OCI-LY1 (cell line): ENCODE measurements at regions not wholly inside any gene's neighbourhood (a gene's known extent, or its start where the extent isn't known, plus 50 kb on each side); places are given as distances from the start of the nearest gene placed in this dataset.

Source experiments
- H2AFZ ChIP-seq: fragments of 200-600 bp; sonication (generic), shearing (Covaris generic); 2 replicates; pipeline ENCODE4 v1.6.0; 2014; ENCODE audit warnings: antibody characterized with exemption, mild to moderate bottlenecking, low read length
- H3F3A ChIP-seq: fragments of 200-600 bp; sonication (generic), shearing (Covaris generic); 2 replicates; pipeline ENCODE4 v1.6.0; 2014; ENCODE audit warnings: mild to moderate bottlenecking, antibody characterized with exemption, low read length, moderate library complexity; ENCODE audit not compliant: insufficient read depth
- H3K27ac ChIP-seq: fragments of 200-600 bp; sonication (generic); 2 replicates; pipeline ENCODE4 v1.5.1; 2014; ENCODE audit warnings: low read length, mixed run types, mild to moderate bottlenecking, low read depth; ENCODE audit not compliant: poor library complexity, severe bottlenecking
- H3K27me3 ChIP-seq: fragments of 200-600 bp; sonication (generic); 2 replicates; pipeline ENCODE4 v1.6.0; 2014; ENCODE audit warnings: antibody characterized with exemption, mild to moderate bottlenecking, low read length, moderate library complexity; ENCODE audit not compliant: insufficient read depth
- H3K36me3 ChIP-seq: fragments of 200-600 bp; sonication (generic); 2 replicates; pipeline ENCODE4 v1.6.1; 2014; ENCODE audit warnings: mild to moderate bottlenecking, antibody characterized with exemption, low read length, moderate library complexity, mixed read lengths; ENCODE audit not compliant: insufficient read depth
- H3K4me1 ChIP-seq: fragments of 200-600 bp; sonication (generic); 2 replicates; pipeline ENCODE4 v1.5.1; 2014; ENCODE audit warnings: mild to moderate bottlenecking, low read length, moderate library complexity; ENCODE audit not compliant: insufficient read depth, severe bottlenecking
- H3K4me2 ChIP-seq: fragments of 200-600 bp; sonication (generic), shearing (Covaris generic); 2 replicates; pipeline ENCODE4 v1.6.1; 2014; ENCODE audit warnings: low read length
- H3K4me3 ChIP-seq: fragments of 200-600 bp; sonication (generic); 2 replicates; pipeline ENCODE4 v1.5.1; 2014; ENCODE audit warnings: low read length, low read depth, mild to moderate bottlenecking, mixed read lengths; ENCODE audit not compliant: poor library complexity, severe bottlenecking
- H3K79me2 ChIP-seq: fragments of 200-600 bp; shearing (Covaris generic); 2 replicates; pipeline ENCODE4 v1.6.1; 2016; ENCODE audit warnings: mixed run types, low read length, mixed read lengths; ENCODE audit not compliant: insufficient read depth
- H3K9ac ChIP-seq: fragments of 200-600 bp; sonication (generic), shearing (Covaris generic); 2 replicates; pipeline ENCODE4 v1.6.1; 2014; ENCODE audit warnings: mild to moderate bottlenecking, low read length, mixed read lengths
- H3K9me2 ChIP-seq: fragments of 200-600 bp; sonication (generic), shearing (Covaris generic); 2 replicates; pipeline ENCODE4 v1.6.1; 2014; ENCODE audit warnings: low read depth, mild to moderate bottlenecking, low read length, mixed read lengths
- H3K9me3 ChIP-seq: fragments of 200-600 bp; shearing (Covaris generic); 2 replicates; pipeline ENCODE4 v1.6.1; 2014; ENCODE audit warnings: low read length, mixed read lengths
- H4K20me1 ChIP-seq: fragments of 200-600 bp; sonication (generic), shearing (Covaris generic); 2 replicates; pipeline ENCODE4 v1.6.0; 2016; ENCODE audit warnings: mild to moderate bottlenecking, low read length; ENCODE audit not compliant: insufficient read depth
- CTCF ChIP-seq: fragments of 200-600 bp; sonication (generic), shearing (Covaris generic); IDR thresholded peaks from 2 replicates; pipeline ENCODE4 v1.5.1; 2017; ENCODE audit warnings: mild to moderate bottlenecking, antibody characterized with exemption, low read length, moderate library complexity, mixed read lengths
- EZH2 ChIP-seq: fragments of 200-600 bp; sonication (generic), shearing (Covaris generic); IDR thresholded peaks from 2 replicates; pipeline ENCODE4 v1.8.0; 2017; ENCODE audit warnings: borderline replicate concordance, mixed run types, mild to moderate bottlenecking, antibody characterized with exemption, low read length, moderate library complexity, mixed read lengths

- no peak overlapping the region for H3K9ac ChIP-seq
- no peaks in the 10 kb centered on the region for H3F3A ChIP-seq
- H3K36me3 ChIP-seq: no peaks in the 10 kb centered on the region
- H3K79me2 ChIP-seq: no peaks in the 10 kb centered on the region
- no peak overlapping the region for H3K27ac ChIP-seq
- no peak for TF ChIP-seq CTCF
- TF ChIP-seq EZH2: no peak
- no peaks in the 10 kb centered on the region for H3K9me3 ChIP-seq
- no peaks in the 10 kb centered on the region for H3K9me2 ChIP-seq
- no peaks in the 10 kb centered on the region for H3K4me1 ChIP-seq
- H4K20me1 ChIP-seq: no peaks in the 10 kb centered on the region
- no peak overlapping the region for H3K4me3 ChIP-seq
- H3K4me2 ChIP-seq: no peak overlapping the region
- H2AFZ ChIP-seq: no peak overlapping the region
- no peaks in the 10 kb centered on the region for H3K27me3 ChIP-seq
These were observed 53.2 kb upstream of the PKDCC start for GRCh38 chr2:41994661-41995060.

DNA sequence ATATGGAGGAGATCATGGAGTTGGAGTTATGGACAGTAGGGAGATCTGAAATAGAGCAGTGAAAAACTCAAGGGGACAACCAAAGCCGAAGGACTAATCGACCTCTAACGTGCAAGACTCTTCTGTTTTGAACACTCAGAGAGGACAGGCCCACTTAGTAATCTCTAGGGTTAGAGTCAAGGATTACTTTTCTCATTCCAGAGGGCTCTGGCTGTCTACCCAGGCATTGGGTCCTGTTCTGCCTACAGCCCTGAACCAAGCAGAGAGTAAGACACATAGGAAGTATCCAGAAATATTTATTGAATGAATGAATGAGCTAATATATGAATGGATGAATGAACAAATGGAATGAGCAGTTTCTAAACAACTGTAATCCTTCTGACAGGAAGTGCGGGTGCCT is 50.3 kb upstream of the PKDCC start:
- no peaks in the 10 kb centered on the region for H4K20me1 ChIP-seq
- no peak overlapping the region for H3K4me2 ChIP-seq
- TF ChIP-seq CTCF (no peak), EZH2 (no peak)
- no peaks in the 10 kb centered on the region for H3K36me3 ChIP-seq
- no peaks in the 10 kb centered on the region for H3K27me3 ChIP-seq
- H3K9me3 ChIP-seq: no peaks in the 10 kb centered on the region
- no peak overlapping the region for H2AFZ ChIP-seq
- H3K9ac ChIP-seq: no peak overlapping the region
- no peaks in the 10 kb centered on the region for H3F3A ChIP-seq
- H3K4me3 ChIP-seq: no peak overlapping the region
- no peaks in the 10 kb centered on the region for H3K79me2 ChIP-seq
- no peak overlapping the region for H3K27ac ChIP-seq
- H3K9me2 ChIP-seq: no peaks in the 10 kb centered on the region
- no peaks in the 10 kb centered on the region for H3K4me1 ChIP-seq
